Mucosa of descending colon (tissue), 3 donors: ENCODE measurements at regions not wholly inside any gene's neighbourhood (a gene's known extent, or its start where the extent isn't known, plus 50 kb on each side); places are given as distances from the start of the nearest gene placed in this dataset.

Experiments
- ATAC-seq: fragments of 200-7000 bp; cut with Tn5 transposase; one replicate; pipeline ENCODE4 v1.9.1; 2020; ENCODE audit warnings: mild to moderate bottlenecking, moderate library complexity
- DNase-seq, 3 donors: peaks; one replicate each; pipeline ENCODE4 v3.0.0-alpha.2; 2020
- H3K36me3 ChIP-seq: fragments of 200-600 bp; one replicate; pipeline ENCODE4 v1.8.0; 2021; ENCODE audit warnings: low read depth, mild to moderate bottlenecking
- H3K4me1 ChIP-seq: fragments of 200-600 bp; one replicate; pipeline ENCODE4 v1.8.0; 2021; ENCODE audit warnings: low read depth, mild to moderate bottlenecking
- H3K4me3 ChIP-seq: fragments of 200-600 bp; one replicate; pipeline ENCODE4 v1.8.0; 2021; ENCODE audit warnings: mild to moderate bottlenecking
- H3K9me3 ChIP-seq: fragments of 200-600 bp; one replicate; pipeline ENCODE4 v1.8.0; 2021; ENCODE audit warnings: mild to moderate bottlenecking
- intact Hi-C, 2 donors: fragments of 100-400 bp; cut with DNase I in 1 of 2; cut with micrococcal nuclease in 1 of 2; formaldehyde crosslinking; loops; one replicate each; pipeline versions ENCODE4 v1.11.0 to v1.11.1; 2022; cut with DNase I, micrococcal nuclease
- TF ChIP-seq, protein P1 (sequence below): fragments of 200-600 bp; IDR thresholded peaks from one replicate; pipeline ENCODE4 v1.8.0; 2022; ENCODE audit warnings: antibody characterized with exemption, mild to moderate bottlenecking
- donor health status: DM: no; HTN: no; CAD: no; lungs with moderate emphysema.
- donor health status: DM: no; HTN: no; CAD: no.
- donor health status: DM: no; HTN: yes; CAD: no.

DNA sequence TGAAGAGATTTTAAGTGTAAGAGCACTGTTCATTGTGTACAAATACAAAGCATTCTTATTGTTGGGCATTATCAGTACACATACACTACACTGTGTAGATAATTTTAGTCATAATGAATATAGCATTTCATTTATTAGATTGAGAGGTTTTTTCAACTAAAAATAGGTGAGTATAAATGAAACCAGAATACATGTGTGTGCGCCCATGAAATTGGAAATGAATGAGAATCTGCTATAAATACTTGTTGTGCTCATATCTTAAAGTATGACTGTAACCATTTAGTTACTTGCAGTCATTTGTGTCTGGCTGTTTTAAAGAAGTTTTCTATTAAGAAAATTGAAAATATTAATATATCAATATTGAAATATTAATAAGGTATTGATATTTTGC lies 189.0 kb upstream of the MEF2C start:
- TF ChIP-seq, protein P1, sequence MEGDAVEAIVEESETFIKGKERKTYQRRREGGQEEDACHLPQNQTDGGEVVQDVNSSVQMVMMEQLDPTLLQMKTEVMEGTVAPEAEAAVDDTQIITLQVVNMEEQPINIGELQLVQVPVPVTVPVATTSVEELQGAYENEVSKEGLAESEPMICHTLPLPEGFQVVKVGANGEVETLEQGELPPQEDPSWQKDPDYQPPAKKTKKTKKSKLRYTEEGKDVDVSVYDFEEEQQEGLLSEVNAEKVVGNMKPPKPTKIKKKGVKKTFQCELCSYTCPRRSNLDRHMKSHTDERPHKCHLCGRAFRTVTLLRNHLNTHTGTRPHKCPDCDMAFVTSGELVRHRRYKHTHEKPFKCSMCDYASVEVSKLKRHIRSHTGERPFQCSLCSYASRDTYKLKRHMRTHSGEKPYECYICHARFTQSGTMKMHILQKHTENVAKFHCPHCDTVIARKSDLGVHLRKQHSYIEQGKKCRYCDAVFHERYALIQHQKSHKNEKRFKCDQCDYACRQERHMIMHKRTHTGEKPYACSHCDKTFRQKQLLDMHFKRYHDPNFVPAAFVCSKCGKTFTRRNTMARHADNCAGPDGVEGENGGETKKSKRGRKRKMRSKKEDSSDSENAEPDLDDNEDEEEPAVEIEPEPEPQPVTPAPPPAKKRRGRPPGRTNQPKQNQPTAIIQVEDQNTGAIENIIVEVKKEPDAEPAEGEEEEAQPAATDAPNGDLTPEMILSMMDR = no peak

DNA sequence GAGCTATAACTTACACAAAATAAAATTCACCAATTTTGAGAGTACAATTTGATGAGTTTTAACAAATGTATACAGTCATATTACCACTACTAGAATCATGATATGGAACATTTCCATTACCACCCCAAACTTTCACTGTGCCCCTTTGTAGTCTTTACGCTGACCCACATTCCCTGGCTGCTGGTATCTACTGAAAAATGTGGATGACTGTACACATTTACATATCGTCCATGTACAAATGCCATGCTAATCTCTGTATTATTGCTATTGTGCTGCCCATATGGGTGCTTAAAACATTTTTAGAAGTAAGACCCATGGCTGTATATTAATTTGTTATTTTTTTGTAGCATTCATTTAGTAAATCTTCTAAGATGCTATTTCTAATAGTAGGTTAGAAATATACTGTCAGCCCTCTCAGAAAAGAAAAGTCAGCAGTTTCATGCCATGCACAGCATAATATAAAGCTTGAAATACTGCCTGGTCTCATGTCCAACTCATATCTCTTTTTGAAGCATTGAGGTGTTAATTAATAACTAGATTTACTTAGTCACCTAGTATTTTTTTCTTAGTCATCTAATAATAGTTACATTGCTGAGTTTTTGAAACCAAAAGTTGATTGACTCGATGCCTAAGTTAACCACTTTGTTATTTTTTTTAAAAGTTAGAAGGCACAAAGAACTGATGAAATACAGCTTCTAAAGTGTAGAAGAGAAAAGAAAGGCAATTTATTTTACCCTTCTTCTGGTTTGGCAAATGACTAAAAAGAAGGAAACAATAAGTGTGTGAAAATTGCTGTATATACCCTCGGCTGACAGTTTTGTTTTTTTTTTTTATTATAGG lies 188.3 kb upstream of the MEF2C start:
- no peak for ATAC-seq
- intact Hi-C loops = no loop called here
- Histone ChIP-seq H3K4me3 (no peak overlapping the region), H3K9me3 (no peaks in the 10 kb centered on the region), H3K36me3 (no peaks in the 10 kb centered on the region), H3K4me1 (no peaks in the 10 kb centered on the region)
- TF ChIP-seq, protein P1 = no peak
- no peak for DNase-seq

More for the DNA sequence above, 189.0 kb upstream of the MEF2C start:
- Histone ChIP-seq H3K4me1 (no peaks in the 10 kb centered on the region), H3K9me3 (no peaks in the 10 kb centered on the region), H3K36me3 (no peaks in the 10 kb centered on the region), H3K4me3 (no peak overlapping the region)
- intact Hi-C loops = no loop called here
- DNase-seq = no peak
- no peak for ATAC-seq

DNA sequence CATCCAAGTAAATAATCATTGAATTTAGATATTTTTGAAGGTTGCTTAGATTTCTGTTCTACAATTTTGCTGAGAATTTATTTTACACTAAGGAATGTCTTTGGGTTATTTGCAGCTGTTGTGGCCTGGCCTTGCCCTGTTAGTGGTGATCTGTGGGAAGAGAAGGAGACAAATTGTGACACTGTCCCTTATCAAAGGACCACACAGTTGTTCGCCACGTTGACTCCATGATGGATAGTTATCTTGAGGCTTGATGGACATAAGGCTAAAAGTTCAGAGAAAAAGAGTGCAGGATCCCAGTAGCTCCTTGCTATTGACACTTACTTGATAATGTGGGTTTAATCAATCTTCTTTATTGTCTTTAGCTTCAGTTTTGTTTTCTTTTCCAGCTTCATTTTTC lies 186.6 kb upstream of the MEF2C start:
- no peak for DNase-seq
- Histone ChIP-seq H3K36me3 (no peaks in the 10 kb centered on the region), H3K9me3 (no peaks in the 10 kb centered on the region), H3K4me1 (no peaks in the 10 kb centered on the region), H3K4me3 (no peak overlapping the region)
- TF ChIP-seq, protein P1 = no peak
- ATAC-seq = no peak
- intact Hi-C loops = no loop called here

DNA sequence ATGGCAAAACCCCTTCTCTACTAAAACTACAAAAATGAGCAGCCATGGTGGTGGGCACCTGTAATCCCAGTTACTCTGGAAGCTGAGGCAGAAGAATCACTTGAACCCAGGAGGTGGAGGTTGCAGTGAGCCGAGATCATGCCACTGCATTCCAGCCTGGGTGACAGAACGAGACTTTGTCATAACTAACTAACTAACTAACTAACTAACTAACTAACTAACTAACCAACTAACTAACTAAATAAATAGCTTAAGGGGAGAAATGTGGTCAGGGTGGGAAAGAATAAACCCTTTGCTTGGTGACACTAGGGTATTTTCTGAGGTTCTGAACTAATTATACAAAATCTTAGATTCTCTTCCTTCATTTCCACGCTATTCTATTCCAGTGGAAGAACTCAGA lies 184.4 kb upstream of the MEF2C start:
- H3K4me1 ChIP-seq = no peaks in the 10 kb centered on the region
- TF ChIP-seq, protein P1 = no peak
- intact Hi-C loops = no loop called here
- no peak overlapping the region for H3K4me3 ChIP-seq
- H3K9me3 ChIP-seq = no peaks in the 10 kb centered on the region
- no peak for DNase-seq
- H3K36me3 ChIP-seq = no peaks in the 10 kb centered on the region
- ATAC-seq = no peak

DNA sequence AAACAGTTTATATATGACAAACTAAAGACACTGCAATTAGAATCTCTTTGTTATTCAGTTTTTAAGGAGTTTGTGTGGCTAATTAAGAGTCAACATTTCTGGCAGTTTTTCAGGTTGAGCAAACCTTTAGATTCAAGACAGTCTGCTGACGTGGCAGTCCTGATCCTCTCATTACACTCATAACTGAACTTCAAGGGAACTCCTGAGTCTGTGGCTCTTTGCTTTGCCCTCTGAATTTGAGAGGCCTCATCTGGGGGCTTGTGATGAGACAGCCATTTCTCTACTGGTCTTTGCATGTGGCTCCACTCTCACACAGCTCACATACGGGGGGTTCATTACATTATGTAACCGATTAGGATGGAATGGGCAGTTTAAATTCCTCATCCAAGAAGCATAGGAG lies 182.9 kb upstream of the MEF2C start:
- DNase-seq (no peak), ATAC-seq (no peak)
- Histone ChIP-seq H3K9me3 (no peaks in the 10 kb centered on the region), H3K36me3 (no peaks in the 10 kb centered on the region), H3K4me3 (no peak overlapping the region), H3K4me1 (no peaks in the 10 kb centered on the region)
- TF ChIP-seq, protein P1 = no peak
- intact Hi-C loops = no loop called here
